GM23338 (cell line): ENCODE measurements at regions not wholly inside any gene's neighbourhood (a gene's known extent, or its start where the extent isn't known, plus 50 kb on each side); places are given as distances from the start of the nearest gene placed in this dataset.

Experiments used
- CTCF ChIP-seq, 2 experiments: fragments of 200-600 bp in 1 of 2; sonication (generic) in 1 of 2; conservative IDR thresholded peaks; 2 replicates each; pipeline versions ENCODE4 v1.5.1 to v1.6.1; 2016 to 2017; ENCODE audit warnings: antibody characterized with exemption in 2 of 2, low read depth in 2 of 2, mild to moderate bottlenecking in 2 of 2, moderate library complexity in 1 of 2
- ZNF331 ChIP-seq: fragments of 250-450 bp; sonication (Bioruptor Pico); IDR thresholded peaks from 2 replicates; pipeline ENCODE4 v1.5.0; 2020; ENCODE audit warnings: low read depth, mild to moderate bottlenecking, moderate library complexity
- TF ChIP-seq, protein P1 (sequence below): fragments of 250-450 bp; sonication (Bioruptor Pico); IDR thresholded peaks from 2 replicates; pipeline ENCODE4 v1.5.0; 2020; ENCODE audit warnings: mild to moderate bottlenecking, moderate library complexity

DNA sequence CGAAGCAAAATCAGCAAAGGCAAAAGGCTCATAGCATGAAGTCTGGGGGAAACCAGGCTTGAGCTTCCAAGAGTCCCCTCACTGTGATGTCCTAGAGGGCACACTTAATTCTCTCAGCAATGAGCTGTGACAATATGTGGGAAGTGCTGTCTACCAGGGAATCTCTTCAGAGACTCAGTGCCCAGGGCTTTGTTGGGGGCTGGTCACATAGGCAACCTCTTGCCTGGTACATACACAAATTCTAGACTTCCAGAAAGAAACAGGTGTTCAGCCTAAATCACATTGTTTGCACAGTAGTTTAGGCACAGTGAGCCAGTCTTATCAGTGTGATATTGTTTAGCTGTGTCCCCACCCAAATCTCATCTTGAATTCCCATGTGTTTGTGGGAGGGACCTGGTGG is 400.5 kb downstream of the PRDM2 start:
- no peak for TF ChIP-seq CTCF (conservative IDR thresholded peaks at IDR 0.05; ENCODE audit: low read depth in 2 of 2)
- no peak for TF ChIP-seq ZNF331 (CRISPR knock-in tag)
- TF ChIP-seq, protein P1, sequence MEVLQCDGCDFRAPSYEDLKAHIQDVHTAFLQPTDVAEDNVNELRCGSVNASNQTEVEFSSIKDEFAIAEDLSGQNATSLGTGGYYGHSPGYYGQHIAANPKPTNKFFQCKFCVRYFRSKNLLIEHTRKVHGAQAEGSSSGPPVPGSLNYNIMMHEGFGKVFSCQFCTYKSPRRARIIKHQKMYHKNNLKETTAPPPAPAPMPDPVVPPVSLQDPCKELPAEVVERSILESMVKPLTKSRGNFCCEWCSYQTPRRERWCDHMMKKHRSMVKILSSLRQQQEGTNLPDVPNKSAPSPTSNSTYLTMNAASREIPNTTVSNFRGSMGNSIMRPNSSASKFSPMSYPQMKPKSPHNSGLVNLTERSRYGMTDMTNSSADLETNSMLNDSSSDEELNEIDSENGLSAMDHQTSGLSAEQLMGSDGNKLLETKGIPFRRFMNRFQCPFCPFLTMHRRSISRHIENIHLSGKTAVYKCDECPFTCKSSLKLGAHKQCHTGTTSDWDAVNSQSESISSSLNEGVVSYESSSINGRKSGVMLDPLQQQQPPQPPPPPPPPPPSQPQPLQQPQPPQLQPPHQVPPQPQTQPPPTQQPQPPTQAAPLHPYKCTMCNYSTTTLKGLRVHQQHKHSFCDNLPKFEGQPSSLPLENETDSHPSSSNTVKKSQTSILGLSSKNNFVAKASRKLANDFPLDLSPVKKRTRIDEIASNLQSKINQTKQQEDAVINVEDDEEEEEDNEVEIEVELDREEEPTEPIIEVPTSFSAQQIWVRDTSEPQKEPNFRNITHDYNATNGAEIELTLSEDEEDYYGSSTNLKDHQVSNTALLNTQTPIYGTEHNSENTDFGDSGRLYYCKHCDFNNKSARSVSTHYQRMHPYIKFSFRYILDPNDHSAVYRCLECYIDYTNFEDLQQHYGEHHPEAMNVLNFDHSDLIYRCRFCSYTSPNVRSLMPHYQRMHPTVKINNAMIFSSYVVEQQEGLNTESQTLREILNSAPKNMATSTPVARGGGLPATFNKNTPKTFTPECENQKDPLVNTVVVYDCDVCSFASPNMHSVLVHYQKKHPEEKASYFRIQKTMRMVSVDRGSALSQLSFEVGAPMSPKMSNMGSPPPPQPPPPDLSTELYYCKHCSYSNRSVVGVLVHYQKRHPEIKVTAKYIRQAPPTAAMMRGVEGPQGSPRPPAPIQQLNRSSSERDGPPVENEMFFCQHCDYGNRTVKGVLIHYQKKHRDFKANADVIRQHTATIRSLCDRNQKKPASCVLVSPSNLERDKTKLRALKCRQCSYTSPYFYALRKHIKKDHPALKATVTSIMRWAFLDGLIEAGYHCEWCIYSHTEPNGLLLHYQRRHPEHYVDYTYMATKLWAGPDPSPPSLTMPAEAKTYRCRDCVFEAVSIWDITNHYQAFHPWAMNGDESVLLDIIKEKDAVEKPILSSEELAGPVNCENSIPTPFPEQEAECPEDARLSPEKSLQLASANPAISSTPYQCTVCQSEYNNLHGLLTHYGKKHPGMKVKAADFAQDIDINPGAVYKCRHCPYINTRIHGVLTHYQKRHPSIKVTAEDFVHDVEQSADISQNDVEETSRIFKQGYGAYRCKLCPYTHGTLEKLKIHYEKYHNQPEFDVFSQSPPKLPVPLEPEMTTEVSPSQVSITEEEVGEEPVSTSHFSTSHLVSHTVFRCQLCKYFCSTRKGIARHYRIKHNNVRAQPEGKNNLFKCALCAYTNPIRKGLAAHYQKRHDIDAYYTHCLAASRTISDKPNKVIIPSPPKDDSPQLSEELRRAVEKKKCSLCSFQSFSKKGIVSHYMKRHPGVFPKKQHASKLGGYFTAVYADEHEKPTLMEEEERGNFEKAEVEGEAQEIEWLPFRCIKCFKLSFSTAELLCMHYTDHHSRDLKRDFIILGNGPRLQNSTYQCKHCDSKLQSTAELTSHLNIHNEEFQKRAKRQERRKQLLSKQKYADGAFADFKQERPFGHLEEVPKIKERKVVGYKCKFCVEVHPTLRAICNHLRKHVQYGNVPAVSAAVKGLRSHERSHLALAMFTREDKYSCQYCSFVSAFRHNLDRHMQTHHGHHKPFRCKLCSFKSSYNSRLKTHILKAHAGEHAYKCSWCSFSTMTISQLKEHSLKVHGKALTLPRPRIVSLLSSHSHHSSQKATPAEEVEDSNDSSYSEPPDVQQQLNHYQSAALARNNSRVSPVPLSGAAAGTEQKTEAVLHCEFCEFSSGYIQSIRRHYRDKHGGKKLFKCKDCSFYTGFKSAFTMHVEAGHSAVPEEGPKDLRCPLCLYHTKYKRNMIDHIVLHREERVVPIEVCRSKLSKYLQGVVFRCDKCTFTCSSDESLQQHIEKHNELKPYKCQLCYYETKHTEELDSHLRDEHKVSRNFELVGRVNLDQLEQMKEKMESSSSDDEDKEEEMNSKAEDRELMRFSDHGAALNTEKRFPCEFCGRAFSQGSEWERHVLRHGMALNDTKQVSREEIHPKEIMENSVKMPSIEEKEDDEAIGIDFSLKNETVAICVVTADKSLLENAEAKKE (CRISPR knock-in tag), result no peak
